ENCODE measurements at regions not wholly inside any gene's neighbourhood (a gene's known extent, or its start where the extent isn't known, plus 50 kb on each side); places are given as distances from the start of the nearest gene placed in this dataset.

DNA sequence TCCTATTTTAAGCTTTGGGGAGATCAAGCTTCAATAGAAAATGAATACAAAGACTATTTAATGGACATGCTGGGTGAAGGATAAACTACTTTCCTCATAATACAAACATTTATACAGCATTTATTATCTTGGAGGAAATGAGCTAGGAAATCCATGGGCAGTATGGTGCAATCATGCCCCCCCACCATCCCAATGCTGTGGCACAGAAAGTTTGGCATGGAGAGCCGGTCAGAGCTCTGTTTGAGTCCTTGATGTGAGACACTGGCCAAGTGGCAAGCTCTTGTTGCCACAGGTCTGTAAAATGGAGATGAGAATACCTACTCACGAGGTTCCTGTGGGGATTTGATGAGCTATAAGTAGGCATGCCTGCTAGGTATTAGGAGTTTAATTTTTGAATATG is 120.6 kb downstream of the MAB21L3 start:
- DNase-seq (ENCODE audit: low read depth), result no peak

GRCh38 chr1:116232989-116233514 is 121.9 kb downstream of the MAB21L3 start:
- no peak for DNase-seq (ENCODE audit: low read depth)

GRCh38 chr1:116234429-116234828 is 123.2 kb downstream of the MAB21L3 start:
- no peak for DNase-seq (ENCODE audit: low read depth)

- DNase-seq (ENCODE audit: low read depth), result no peak
These were observed 128.7 kb downstream of the MAB21L3 start for GRCh38 chr1:116239916-116240315.

DNA sequence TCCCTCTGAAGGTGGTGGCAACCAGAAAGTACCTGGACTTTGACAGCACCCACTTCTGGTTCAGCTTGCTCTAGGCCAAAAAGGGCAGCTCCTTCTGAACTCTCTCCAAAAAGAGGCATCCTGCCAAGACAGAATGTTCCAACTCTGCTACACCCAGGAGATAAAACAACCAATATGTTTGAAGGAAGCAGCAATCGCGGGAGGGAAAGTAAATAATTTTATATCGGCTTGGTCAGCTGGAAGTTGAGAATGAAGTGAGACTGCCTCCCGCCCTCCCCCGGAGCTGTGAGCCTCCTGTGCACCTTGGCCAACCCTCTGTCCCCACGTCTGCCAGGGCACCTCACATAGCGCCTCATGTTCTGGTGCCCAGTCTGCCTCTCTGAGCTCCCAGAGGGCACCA is 130.3 kb upstream of the ATP1A1 start:
- DNase-seq (ENCODE audit: low read depth), result no peak

- no peak for DNase-seq (ENCODE audit: low read depth)
These were observed 129.6 kb upstream of the ATP1A1 start for GRCh38 chr1:116243333-116244054.

GRCh38 chr1:116246174-116246573 is 126.9 kb upstream of the ATP1A1 start:
- no peak for DNase-seq (ENCODE audit: low read depth)

DNA sequence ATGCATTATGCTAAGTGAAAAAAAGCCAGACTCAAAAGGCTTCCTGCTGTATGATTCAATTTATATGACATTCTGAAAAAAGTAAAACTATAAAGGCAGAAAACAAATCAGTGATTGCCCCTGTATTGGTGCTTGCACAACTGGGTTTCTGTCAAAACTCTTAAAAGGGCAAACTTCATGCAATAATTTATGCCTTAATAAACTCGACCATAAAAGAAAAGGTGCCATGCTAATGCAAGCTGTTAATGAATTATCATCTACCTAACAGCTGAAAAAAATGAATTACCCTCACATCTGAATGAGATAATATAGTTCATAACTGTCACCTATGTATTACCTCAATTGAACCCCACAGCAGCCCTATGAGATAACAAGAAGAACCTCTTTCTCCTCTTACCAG is 120.8 kb upstream of the ATP1A1 start:
- DNase-seq (ENCODE audit: low read depth), result no peak

- peak; percentile 66 for DNase-seq (ENCODE audit: low read depth)
These were observed 120.3 kb upstream of the ATP1A1 start for GRCh38 chr1:116252785-116253184.

DNA sequence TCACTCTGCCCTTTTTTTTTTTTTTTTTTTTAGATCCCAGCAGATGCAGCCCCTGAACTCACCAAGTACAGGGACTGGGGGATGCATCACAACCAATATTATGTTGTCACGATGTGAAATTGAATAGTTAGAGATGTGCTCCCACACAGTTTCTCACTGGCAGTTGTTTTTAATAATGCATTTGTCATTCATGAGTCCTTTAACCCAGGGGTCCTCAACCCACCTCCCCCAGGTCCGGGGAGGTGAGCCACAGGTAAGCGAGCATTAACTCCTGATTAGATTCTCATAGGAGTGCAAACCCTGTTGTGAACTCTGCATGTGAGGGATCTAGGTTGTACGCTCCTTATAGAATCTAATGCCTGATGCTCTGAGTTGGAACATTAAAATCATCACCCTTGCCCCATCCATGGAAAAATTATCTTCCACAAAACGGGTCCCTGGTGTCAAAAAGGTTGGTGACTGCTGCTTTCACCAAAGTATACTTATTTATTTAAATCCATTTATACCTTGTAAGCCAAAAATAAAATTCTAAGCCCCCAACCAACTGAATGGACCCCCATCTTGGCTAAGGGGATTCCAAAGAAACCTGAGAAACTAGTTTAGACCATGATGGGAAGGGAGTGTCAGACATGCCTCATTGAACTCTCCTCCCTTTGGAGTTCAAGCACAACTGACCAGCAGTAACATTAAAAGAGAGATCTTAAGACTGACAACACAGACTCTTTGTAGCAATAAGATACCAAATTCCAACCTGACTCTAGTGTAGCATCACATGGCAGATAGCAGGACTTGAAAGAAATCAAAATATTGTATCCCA is 119.3 kb upstream of the ATP1A1 start:
- no peak for DNase-seq (ENCODE audit: low read depth)

DNA sequence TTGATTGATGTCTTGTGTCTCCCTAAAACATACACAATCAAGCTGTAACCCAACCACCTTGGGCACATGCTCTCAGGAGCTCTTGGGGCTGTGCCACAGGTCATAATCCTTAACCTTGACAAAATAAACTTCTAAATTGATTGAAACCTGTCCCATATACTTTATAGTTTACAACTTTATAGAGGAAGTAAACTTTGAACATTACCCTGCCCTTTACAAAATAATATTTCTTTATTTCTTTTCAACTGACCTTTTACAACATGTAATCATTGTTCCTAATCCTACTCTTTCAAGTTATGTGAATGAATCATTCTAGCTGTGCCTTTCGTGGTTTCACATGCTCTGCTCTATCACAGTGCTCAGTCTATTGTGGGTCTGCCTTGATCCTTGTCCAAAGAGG is 118.3 kb upstream of the ATP1A1 start:
- DNase-seq (ENCODE audit: low read depth), result peak; percentile 57

- DNase-seq (ENCODE audit: low read depth), result peak; percentile 89
These were observed 117.4 kb upstream of the ATP1A1 start for GRCh38 chr1:116255486-116256285.

DNA sequence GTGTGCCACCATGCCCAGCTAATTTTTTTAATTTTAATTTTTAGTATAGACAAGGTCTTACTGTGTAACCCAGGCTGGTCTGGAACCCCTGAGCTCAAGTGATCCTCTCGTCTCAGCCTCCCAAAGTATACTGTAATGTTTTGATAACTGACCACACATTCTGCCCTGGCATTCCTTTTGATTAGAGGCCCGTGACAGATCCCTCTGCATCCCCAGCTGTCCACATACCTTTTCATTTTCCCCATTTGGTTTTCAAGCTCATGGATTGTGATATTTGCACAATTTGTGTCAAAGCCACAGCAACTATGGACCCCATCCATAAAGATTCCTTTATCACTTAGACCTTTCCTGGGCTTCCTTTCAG is 116.8 kb upstream of the ATP1A1 start:
- peak; percentile 62 for DNase-seq (ENCODE audit: low read depth)

DNA sequence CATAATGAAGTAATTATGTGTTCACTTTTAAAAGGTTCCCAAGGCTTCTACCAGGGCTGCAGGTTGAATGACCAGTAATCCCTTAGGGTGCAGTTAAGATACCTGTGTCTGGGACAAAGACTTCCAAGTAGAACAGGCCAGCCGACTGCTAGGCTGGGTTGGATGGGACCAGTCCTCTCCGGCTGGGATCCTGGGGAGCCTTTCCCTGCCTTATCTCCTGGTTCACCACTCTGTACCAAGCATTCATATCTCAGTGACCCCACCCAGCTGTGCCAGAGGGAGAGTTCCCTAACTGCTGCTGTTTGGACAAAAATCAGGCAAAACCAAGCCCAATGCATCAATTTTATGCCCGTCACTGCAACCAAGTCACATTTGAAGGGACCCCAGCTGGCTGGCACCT is 116.2 kb upstream of the ATP1A1 start:
- peak; percentile 43 for DNase-seq (ENCODE audit: low read depth)

DNA sequence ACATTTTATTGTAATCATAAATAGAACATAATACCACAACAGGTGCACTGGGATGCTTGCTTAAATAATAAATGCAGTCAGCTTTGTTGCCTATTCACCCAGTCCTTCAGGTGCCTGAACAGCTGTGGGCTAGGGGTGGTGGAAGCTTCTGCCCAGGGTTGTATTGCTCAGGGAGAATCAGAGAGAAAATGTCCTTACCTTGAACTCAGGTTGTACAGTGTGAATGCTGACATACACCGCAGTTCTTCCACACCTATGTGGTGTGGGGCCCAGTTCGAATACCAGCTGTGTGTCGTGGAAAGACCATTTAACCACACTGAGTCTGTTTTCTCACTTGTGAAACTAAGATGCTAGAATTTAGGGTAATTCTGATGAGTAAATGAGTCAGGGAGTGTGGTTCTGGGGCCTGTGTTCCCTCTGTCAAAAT is 115.7 kb upstream of the ATP1A1 start:
- DNase-seq (ENCODE audit: low read depth), result peak; percentile 65

DNA sequence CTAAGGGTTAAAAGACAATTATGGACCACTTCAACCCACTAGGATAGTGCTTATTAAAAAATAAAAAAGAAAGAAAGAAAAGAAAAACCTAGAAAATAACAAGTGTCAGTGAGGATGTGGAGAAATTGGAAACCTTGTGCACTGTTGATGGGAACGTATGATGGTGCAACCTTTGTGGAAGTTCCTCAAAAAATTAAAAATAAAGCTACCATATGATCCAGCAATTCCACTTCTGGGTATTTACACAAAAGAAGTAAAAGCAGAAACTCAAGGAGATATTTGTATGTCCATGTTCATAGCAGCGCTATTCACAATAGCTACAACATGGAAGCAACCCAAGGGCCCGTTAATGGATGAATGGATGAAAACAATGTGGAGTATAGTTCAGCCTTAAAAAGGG is 115.2 kb upstream of the ATP1A1 start:
- no peak for DNase-seq (ENCODE audit: low read depth)

GRCh38 chr1:116258668-116259419 is 114.2 kb upstream of the ATP1A1 start:
- no peak for DNase-seq (ENCODE audit: low read depth)

DNA sequence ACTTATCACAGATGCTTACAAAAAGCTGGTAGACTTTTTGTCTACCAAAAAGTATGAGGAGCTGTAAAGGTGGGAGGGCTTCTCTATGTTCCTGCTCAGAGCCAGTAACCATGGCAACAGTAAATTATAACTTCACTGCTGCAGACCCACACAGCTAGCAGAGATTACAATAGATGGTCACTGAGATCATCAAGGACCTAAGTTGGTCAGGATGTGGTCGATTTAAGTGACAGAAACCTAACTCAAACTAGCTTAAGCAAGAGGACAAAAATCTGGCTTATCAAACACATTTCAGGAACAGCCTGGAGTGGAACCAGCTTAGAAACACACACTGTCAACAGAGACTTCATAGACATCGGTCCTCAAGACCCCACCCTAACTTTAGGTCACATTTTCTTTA is 113.4 kb upstream of the ATP1A1 start:
- DNase-seq (ENCODE audit: low read depth), result no peak

GRCh38 chr1:116260115-116260514 is 112.9 kb upstream of the ATP1A1 start:
- no peak for DNase-seq (ENCODE audit: low read depth)

DNA sequence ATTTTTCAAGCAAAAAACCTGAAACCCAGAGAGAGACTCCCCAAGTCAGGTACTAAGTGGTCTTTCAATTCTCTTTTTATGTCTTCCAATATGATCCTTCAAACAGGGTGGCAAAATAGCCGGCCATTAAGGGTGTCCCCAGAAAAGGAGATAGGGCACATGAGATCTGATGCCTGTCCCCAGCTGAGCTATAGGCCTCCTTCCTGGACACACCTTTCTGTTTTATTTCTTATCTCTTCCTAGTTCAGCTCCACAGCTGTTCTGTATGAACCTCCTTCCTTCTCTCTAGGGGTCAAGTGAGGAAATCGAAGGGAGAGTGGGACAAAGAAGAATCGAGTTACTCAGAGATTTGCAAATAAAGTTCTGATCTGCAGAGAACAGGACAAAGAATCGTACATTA is 112.4 kb upstream of the ATP1A1 start:
- DNase-seq (ENCODE audit: low read depth), result no peak

- DNase-seq (ENCODE audit: low read depth), result no peak
These were observed 111.8 kb upstream of the ATP1A1 start for GRCh38 chr1:116261227-116261626.

All from myocyte (in vitro differentiated cells).